ENCODE measurements at regions not wholly inside any gene's neighbourhood (a gene's known extent, or its start where the extent isn't known, plus 50 kb on each side); places are given as distances from the start of the nearest gene placed in this dataset.

GRCh38 chr5:158433634-158434033 lies 574.7 kb upstream of the CLINT1 start:
- no peak for DNase-seq

- no peak for DNase-seq
Measured at GRCh38 chr5:158431369-158432029, 572.6 kb upstream of the CLINT1 start.

GRCh38 chr5:158430798-158431167 lies 571.8 kb upstream of the CLINT1 start:
- DNase-seq: no peak

- no peak for DNase-seq
Measured at GRCh38 chr5:158430166-158430797, 571.3 kb upstream of the CLINT1 start.

GRCh38 chr5:158429564-158429963 lies 570.6 kb upstream of the CLINT1 start:
- DNase-seq: no peak

GRCh38 chr5:158423623-158424200 lies 564.8 kb upstream of the CLINT1 start:
- DNase-seq: no peak

GRCh38 chr5:158422653-158423515 lies 563.9 kb upstream of the CLINT1 start:
- no peak for DNase-seq

GRCh38 chr5:158421319-158421718 lies 562.4 kb upstream of the CLINT1 start:
- DNase-seq: no peak

GRCh38 chr5:158419186-158419585 lies 560.2 kb upstream of the CLINT1 start:
- no peak for DNase-seq

GRCh38 chr5:158414780-158415179 lies 555.8 kb upstream of the CLINT1 start:
- no peak for DNase-seq

- no peak for DNase-seq
Measured at GRCh38 chr5:158414333-158414762, 555.4 kb upstream of the CLINT1 start.

GRCh38 chr5:158413122-158413680 lies 554.3 kb upstream of the CLINT1 start:
- no peak for DNase-seq

- DNase-seq: no peak
Measured at GRCh38 chr5:158410976-158411375, 552.0 kb upstream of the CLINT1 start.

- no peak for DNase-seq
Measured at GRCh38 chr5:158409507-158409906, 550.6 kb upstream of the CLINT1 start.

- no peak for DNase-seq
Measured at GRCh38 chr5:158407824-158408195, 548.9 kb upstream of the CLINT1 start.

GRCh38 chr5:158406884-158407823 lies 548.2 kb upstream of the CLINT1 start:
- DNase-seq: no peak

- no peak for DNase-seq
Measured at GRCh38 chr5:158398360-158399201, 539.6 kb upstream of the CLINT1 start.

- no peak for DNase-seq
Measured at GRCh38 chr5:158397278-158397677, 538.3 kb upstream of the CLINT1 start.

- DNase-seq: no peak
Measured at GRCh38 chr5:158394102-158394501, 535.2 kb upstream of the CLINT1 start.

- no peak for DNase-seq
Measured at GRCh38 chr5:158393457-158393856, 534.5 kb upstream of the CLINT1 start.

- DNase-seq: no peak
Measured at GRCh38 chr5:158392753-158393152, 533.8 kb upstream of the CLINT1 start.

Data from CD4-positive, alpha-beta T cell treated with Interferon gamma for 1 hour (primary cell).